ENCODE measurements at regions not wholly inside any gene's neighbourhood (a gene's known extent, or its start where the extent isn't known, plus 50 kb on each side); places are given as distances from the start of the nearest gene placed in this dataset.

DNA sequence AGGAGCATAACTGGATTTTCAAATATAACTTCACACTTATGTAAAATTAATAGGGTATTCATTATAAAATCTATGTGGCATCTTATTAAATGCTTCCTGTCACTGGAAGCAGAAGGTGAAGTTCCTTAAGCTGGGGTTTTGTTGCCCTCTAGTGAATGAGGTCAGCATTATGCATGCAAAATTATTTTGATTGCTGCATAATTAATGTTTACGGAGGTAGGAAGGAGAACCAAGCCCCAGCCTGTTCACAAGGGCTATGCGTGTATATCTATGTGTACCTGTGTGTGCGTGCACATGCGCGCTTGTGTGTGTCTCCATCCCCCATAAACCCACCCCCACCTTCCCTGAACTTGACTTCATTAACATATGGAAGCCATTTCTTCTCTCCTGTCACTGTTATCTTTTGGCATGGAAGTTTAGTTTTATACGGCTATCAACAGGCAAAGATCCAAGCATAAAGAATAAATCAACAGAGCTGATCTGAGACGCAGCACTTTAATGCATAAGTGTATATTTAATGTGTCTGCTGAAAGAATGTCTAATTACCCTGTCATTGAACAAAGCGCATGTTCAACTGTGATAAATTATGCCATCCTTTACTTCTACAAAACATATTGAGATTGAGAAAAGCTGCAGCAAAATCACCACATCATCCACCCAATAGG is 90.2 kb upstream of the CDH4 start:
- DNase-seq = no peak

- no peak for DNase-seq
Measured at GRCh38 chr20:61162451-61162850, 89.6 kb upstream of the CDH4 start.

GRCh38 chr20:61163031-61163430 is 89.0 kb upstream of the CDH4 start:
- no peak for DNase-seq

GRCh38 chr20:61166324-61166723 is 85.7 kb upstream of the CDH4 start:
- no peak for DNase-seq

- DNase-seq = no peak
Measured at GRCh38 chr20:61168605-61169004, 83.5 kb upstream of the CDH4 start.

- no peak for DNase-seq
Measured at GRCh38 chr20:61169874-61170273, 82.2 kb upstream of the CDH4 start.

DNA sequence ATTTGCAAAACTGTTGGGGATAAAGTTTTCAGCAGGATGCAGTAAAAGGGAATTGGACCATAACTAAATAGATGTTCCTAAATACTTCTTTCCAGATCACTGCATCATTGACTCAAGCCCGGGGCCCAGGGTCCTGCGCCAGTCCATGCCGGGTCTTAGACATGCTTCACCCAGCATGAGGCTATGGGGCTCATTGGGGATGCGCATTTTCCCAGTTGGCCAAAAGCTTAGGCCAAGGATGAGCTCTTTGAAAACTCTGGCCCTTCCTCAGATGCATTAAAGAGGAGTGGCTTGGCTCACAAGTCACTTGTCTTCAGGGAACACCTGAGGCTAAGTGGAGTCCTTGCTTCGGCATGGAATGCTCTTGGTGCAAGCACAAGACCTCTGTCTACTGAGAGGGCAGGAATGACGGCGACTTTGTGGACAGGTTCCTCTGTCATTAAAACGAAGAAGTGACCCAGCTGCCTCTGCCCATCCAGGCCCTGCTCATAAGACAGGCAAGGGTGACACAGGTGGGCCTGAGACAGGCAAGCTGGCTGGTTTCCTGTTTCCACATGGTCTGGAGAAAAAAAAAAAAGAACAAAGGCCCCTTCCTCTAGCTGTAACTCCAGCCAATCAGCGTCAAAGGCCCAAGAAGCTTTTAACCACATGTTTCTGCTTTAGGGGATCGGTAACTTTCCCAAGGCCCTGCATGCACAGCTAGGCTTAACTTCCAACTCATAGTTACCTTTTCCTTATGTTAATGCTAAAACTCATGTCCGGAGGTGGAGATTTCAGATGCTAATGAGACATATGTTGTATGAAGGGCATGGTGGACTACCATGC is 81.4 kb upstream of the CDH4 start:
- no peak for DNase-seq

DNA sequence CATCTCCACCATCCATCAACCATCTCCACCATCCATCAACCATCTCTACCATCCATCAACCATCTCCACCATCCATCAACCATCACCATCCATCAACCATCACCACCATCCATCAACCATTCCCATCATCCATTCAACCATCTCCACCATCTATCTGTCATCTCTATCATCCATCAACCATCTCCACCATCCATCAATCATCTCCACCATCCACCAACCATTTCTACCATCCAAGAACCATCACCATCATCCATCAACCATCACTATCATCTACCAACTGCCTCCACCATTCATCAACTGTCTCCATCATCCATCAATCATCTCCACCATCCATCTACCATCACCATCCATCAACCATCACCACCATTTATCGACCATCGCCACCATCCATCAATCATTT is 78.8 kb upstream of the CDH4 start:
- DNase-seq = no peak

- no peak for DNase-seq
Measured at GRCh38 chr20:61173961-61174725, 77.9 kb upstream of the CDH4 start.

- no peak for DNase-seq
Measured at GRCh38 chr20:61176874-61177273, 75.2 kb upstream of the CDH4 start.

DNA sequence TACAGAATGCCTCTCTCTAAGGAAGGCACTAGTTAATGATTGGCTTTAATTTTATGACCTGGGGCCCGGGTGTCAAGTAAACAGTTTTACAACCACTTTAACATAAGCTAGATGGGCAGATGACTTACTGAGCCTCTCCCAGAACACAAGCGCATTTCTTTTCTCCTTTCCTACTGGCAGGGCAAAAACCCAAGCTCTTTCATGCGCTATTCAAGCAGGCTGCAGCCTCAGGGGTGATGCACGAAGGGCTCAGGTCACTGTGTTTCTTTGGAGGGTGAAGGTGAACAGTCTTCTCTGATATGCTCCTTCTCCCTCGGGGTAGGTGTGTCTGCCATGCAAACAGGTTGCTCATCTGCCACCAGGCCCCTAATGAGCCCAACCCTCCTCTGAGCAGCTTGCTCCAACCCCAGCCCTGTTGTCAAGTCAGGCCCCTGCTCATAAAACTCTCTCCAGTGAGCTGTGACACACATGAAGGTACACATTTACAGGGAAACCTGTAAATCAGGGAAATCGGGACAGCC is 73.5 kb upstream of the CDH4 start:
- DNase-seq = no peak

DNA sequence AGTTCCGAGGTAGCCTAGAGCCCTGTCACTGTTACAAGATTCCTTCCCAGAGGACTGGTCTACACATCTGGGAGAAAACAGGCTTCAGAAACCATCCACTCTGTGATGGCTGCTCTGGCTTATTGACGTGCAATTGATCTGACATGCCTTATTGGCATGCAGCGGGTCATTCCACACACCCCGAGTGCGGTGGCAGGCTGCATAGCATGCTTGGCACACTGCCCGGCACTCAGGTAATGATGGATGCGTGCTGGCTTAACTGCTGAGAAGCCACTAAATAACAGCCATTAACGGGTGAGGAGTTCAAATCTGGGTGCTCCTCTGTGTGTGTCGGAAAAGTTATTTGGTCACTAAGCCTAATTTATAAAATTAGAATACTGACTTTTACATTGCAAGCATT is 67.9 kb upstream of the CDH4 start:
- no peak for DNase-seq

DNA sequence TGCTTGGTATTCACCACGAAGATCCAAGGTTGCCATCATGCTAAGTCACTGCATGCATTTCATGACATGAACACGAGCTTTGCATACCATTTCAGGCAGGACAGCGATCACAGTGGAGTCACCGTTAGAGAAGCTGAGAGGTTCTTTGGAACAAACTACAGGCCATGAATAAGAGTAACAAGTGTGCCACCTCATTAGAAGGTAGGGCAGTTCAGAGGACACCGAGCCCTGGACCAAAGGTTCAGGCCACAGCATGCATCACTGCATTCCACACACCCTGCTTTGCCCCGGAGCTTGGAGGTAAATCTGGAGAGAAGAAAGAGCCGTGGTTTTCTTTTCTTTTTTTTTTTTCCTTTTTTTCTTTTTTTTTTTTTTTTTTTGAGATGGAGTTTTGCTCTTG is 66.9 kb upstream of the CDH4 start:
- no peak for DNase-seq

DNA sequence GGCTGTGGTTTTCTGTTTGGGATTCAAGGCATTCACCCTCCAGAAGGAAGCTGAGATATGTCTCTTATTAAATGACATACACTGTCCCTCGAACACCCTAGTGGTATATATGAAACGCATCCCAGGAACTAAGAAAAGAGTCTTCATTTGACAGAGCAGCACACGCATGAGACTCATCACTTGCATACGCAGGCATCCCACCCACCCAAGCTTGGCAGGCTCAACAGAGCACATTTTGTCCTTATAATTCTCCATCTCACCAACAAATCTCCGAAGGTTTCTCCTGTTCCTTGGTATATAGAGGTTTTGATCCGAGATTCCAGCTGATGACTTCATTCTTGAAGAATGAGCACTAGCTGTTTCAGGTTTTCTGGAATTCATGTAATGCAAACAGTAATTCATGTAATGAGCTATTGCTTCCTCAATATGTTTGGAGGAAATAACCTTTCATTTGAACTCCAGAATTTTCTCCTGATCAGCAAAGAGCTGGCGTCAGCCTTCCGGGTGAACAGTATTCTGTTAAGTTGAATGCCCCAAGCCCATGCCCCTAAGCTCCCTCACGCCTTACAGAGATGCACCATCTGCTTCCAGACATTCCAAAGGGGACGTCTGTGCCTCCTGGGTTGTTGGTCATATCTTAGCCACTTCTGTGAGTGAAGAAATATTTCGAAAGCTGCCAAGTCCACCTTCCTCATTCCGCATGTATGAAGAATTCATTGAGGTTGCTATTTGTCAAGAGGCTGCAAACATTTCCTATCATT is 66.0 kb upstream of the CDH4 start:
- no peak for DNase-seq

DNA sequence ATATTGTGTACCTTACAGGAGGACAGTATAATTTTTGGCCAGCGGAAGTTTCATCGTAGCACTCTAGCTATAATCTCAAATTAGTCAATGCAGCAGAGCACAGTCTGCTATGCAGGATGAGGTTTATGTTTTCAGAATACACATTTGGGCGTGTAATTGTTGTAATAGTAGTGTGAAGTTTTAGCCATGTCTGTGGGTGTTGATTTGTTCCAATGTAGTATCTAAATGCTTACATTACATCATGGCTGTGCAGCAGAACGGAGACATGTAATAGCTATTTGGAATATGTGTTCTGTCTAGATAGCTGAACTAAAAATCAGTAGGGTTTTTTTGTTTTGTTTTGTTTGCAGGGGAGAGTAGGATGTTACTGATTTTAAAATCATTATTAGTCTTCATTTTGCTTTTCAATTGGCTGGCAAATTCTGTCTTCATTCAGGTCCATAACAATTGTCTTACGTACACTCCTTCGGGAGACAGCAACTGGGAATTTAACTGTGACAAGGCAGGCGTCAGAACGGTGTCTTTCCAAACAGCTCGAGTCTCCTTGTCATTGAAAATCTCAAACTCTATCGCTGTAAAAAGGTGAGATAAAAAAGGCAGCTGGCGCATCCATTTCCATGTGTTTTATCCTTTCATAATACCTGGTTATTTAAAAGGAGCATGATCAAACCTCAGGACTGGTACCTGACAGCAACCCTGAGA is 65.1 kb upstream of the CDH4 start:
- DNase-seq = peak; percentile 80

DNA sequence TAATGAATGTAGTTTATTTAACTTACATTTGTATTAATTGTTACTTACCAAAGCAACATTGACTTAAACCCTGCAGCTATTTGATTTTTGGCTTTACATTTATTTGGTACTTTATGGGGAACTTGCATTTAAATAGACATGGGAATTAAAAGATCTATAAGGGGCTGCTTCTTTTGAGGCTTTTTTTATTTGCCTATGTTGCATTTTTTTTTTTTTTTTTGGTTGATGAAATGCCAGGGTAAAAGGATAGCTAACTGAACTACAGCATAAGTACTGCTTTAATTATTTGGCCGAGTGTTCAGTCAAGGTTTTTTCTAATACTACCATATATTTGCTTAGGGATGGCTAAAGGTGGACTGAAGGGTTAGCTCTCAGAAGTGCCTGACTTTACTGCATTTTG is 62.5 kb upstream of the CDH4 start:
- no peak for DNase-seq

DNA sequence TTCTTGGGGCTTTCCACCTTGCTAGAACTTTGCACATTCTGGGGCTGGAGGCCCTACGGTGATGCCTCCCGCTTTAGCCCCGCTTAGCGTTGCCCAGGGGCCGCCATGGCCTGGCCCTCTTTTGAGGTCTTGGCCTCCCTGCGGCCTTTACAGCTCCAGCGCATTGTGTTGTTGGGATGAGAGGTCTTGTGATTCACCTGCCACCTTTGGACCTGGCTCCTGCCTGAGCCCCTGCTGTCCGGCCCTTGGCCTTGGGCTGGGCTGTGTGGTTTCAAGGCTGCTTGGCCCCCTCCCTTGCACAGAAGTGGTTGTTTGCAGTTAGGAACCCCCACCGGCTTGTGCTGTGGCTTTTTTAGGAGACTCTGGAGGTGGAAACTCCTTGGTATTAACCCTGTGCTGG is 61.0 kb upstream of the CDH4 start:
- no peak for DNase-seq

DNA sequence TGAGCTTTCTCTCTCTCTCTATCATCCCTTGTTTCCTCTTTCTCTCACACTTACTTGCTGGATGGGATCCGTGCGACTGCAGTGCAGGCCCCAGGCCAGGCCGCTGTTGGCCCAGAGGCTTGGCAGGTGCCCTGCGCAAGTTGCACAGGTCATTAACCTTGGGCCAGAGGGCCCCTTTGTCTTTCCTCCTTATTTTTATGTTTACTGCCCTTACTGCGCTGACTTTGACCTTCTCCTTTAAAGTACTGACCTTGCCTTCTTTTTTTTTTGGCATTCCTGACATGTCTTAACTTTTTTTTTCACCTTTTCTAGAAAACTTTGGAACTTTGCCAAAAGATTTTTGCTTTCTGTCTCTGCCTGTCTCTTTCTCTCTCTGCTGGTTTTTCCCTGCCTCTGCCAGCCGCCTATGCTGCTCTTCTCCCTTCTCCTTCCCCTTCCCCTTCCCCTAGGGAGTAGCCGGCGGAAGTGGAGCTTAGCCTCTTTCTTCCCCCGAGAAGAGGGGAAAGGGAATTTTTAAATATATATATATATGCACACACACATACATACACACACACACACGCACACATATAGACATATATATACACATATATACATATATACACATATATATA is 59.6 kb upstream of the CDH4 start:
- DNase-seq = no peak

- DNase-seq = no peak
Measured at GRCh38 chr20:61193164-61193563, 58.9 kb upstream of the CDH4 start.

All from DMS 273 treated with DMSO at 0.1 percent for 48 hours (cell line).